GM23338 (cell line): ENCODE measurements at regions not wholly inside any gene's neighbourhood (a gene's known extent, or its start where the extent isn't known, plus 50 kb on each side); places are given as distances from the start of the nearest gene placed in this dataset.

Experiments used
- ATAC-seq: fragments of 200-7000 bp; cut with Tn5 transposase; 3 replicates; pipeline ENCODE4 v1.9.1; 2020
- DNase-seq: peaks from one replicate; pipeline ENCODE4 v3.0.0-alpha.2; 2015; ENCODE audit warnings: low spot score
- H2AFZ ChIP-seq: fragments of 200-600 bp; sonication (generic); 2 replicates; pipeline ENCODE4 v1.8.0; 2016; ENCODE audit warnings: antibody characterized with exemption, mild to moderate bottlenecking, moderate library complexity
- H3F3A ChIP-seq: fragments of 200-600 bp; sonication (generic); replicated peaks from 2 replicates; pipeline ENCODE4 v1.8.0; 2017; ENCODE audit warnings: antibody characterized with exemption, mixed run types, low read depth
- H3K27ac ChIP-seq: fragments of 200-600 bp; sonication (generic); 2 replicates; pipeline ENCODE4 v1.6.1; 2016; ENCODE audit warnings: low read depth
- H3K27me3 ChIP-seq: fragments of 200-600 bp; sonication (generic); 2 replicates; pipeline ENCODE4 v1.8.0; 2016; ENCODE audit warnings: mild to moderate bottlenecking, mixed run types, moderate library complexity; ENCODE audit not compliant: insufficient read depth
- H3K36me3 ChIP-seq: fragments of 200-600 bp; sonication (generic); 2 replicates; pipeline ENCODE4 v1.8.0; 2016; ENCODE audit warnings: mild to moderate bottlenecking; ENCODE audit not compliant: insufficient read depth
- H3K4me1 ChIP-seq: fragments of 200-600 bp; sonication (generic); 2 replicates; pipeline ENCODE4 v1.8.0; 2016; ENCODE audit warnings: mild to moderate bottlenecking, moderate library complexity; ENCODE audit not compliant: insufficient read depth
- H3K4me2 ChIP-seq: fragments of 200-600 bp; sonication (generic); 2 replicates; pipeline ENCODE4 v1.7.1; 2017; ENCODE audit warnings: mixed run types
- H3K4me3 ChIP-seq: fragments of 200-600 bp; sonication (generic); 2 replicates; pipeline ENCODE4 v1.6.1; 2016; ENCODE audit warnings: mixed run types
- H3K79me2 ChIP-seq: fragments of 200-600 bp; sonication (generic); replicated peaks from 2 replicates; pipeline ENCODE4 v1.8.0; 2017; ENCODE audit warnings: mild to moderate bottlenecking; ENCODE audit not compliant: insufficient read depth
- H3K9me2 ChIP-seq: fragments of 200-600 bp; sonication (generic); 2 replicates; pipeline ENCODE4 v1.8.0; 2017; ENCODE audit not compliant: insufficient read depth
- H4K20me1 ChIP-seq: fragments of 200-600 bp; sonication (generic); replicated peaks from 2 replicates; pipeline ENCODE4 v1.8.0; 2017; ENCODE audit warnings: mild to moderate bottlenecking; ENCODE audit not compliant: insufficient read depth
- H3K27ac Mint-ChIP-seq: 2 replicates; pipeline ENCODE4 v1.8.0; 2020; ENCODE audit warnings: inconsistent platforms, mild to moderate bottlenecking, moderate library complexity, mixed read lengths
- H3K27me3 Mint-ChIP-seq: 3 replicates; pipeline ENCODE4 v1.8.0; 2022; ENCODE audit warnings: low read depth, mild to moderate bottlenecking, moderate library complexity, mixed read lengths, inconsistent platforms; ENCODE audit not compliant: insufficient read depth, poor library complexity
- H3K36me3 Mint-ChIP-seq: 3 replicates; pipeline ENCODE4 v1.8.0; 2021; ENCODE audit warnings: low read depth, mild to moderate bottlenecking, inconsistent platforms, moderate library complexity, mixed read lengths
- H3K4me1 Mint-ChIP-seq: 3 replicates; pipeline ENCODE4 v1.8.0; 2020; ENCODE audit warnings: mild to moderate bottlenecking, inconsistent platforms, mixed read lengths
- H3K4me3 Mint-ChIP-seq: 3 replicates; pipeline ENCODE4 v1.8.0; 2021; ENCODE audit warnings: moderate library complexity, mild to moderate bottlenecking, inconsistent platforms, mixed read lengths
- H3K9me3 Mint-ChIP-seq: 3 replicates; pipeline ENCODE4 v1.8.0; 2020; ENCODE audit warnings: moderate library complexity, mild to moderate bottlenecking, inconsistent platforms, mixed read lengths
- CREB1 ChIP-seq: fragments of 250-450 bp; sonication (Bioruptor Pico); IDR thresholded peaks from 2 replicates; pipeline ENCODE4 v1.5.0; 2020; ENCODE audit warnings: low read depth, mild to moderate bottlenecking, moderate library complexity
- EZH2phosphoT487 ChIP-seq: fragments of 200-600 bp; sonication (generic); IDR thresholded peaks from one replicate; pipeline ENCODE4 v1.8.1; 2018; ENCODE audit warnings: antibody characterized with exemption; ENCODE audit not compliant: unreplicated experiment
- STAT1 ChIP-seq: IDR thresholded peaks from one replicate; pipeline ENCODE4 v1.6.1; 2016; ENCODE audit warnings: antibody characterized with exemption; ENCODE audit not compliant: unreplicated experiment
- ZNF114 ChIP-seq: fragments of 250-450 bp; sonication (Bioruptor Pico); IDR thresholded peaks from 2 replicates; pipeline ENCODE4 v1.5.0; 2020; ENCODE audit warnings: mild to moderate bottlenecking, moderate library complexity
- ZNF462 ChIP-seq: fragments of 250-450 bp; sonication (Bioruptor Pico); IDR thresholded peaks from 2 replicates; pipeline ENCODE4 v1.5.0; 2020; ENCODE audit warnings: mild to moderate bottlenecking, moderate library complexity
- TF ChIP-seq, protein P1 (sequence below), 2 experiments: fragments of 200-600 bp in 1 of 2; sonication (generic) in 1 of 2; conservative IDR thresholded peaks; 2 replicates each; pipeline versions ENCODE4 v1.5.1 to v1.6.1; 2016 to 2017; ENCODE audit warnings: antibody characterized with exemption in 2 of 2, low read depth in 2 of 2, mild to moderate bottlenecking in 2 of 2, moderate library complexity in 1 of 2
- TF ChIP-seq, protein P2 (sequence below): IDR thresholded peaks from one replicate; pipeline ENCODE4 v1.6.1; 2018; ENCODE audit warnings: antibody characterized with exemption; ENCODE audit not compliant: unreplicated experiment
- TF ChIP-seq, protein P3 (sequence below): IDR thresholded peaks from 2 replicates; pipeline ENCODE4 v1.6.1; 2016; ENCODE audit warnings: antibody characterized with exemption

DNA sequence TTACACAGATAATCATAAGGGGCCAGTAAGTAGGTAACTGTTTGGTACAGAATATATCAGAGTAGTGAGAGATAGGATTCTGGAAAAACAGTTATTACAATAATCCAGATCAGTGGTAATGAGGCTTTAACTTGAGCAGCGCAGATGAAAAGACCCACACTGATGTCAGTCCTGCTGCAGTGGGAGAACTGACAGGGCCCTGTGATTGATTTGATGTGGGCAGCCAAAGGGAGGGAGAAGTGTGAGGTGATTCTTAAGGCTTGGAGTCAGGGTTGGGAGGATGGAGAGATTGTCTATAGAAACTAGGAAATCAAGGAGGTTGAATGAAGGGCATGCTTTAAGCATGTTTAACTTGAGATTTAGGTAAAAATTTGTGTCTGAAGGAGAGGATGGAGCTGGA lies 161.4 kb downstream of the VSIG4 start:
- no peak overlapping the region for H3K27ac Mint-ChIP-seq
- H3K36me3 Mint-ChIP-seq: no peaks in the 10 kb centered on the region
- ATAC-seq: no peak
- Histone ChIP-seq H3K4me2 (no peak overlapping the region), H3K36me3 (no peaks in the 10 kb centered on the region), H4K20me1 (no peaks in the 10 kb centered on the region), H3F3A (no peaks in the 10 kb centered on the region), H3K4me3 (no peak overlapping the region), H3K27ac (no peak overlapping the region), H3K27me3 (no peaks in the 10 kb centered on the region), H2AFZ (no peak overlapping the region), H3K79me2 (no peaks in the 10 kb centered on the region), H3K4me1 (no peaks in the 10 kb centered on the region), H3K9me2 (no peaks in the 10 kb centered on the region)
- no peaks in the 10 kb centered on the region for H3K4me1 Mint-ChIP-seq
- TF ChIP-seq STAT1: no peak
- TF ChIP-seq, protein P1, sequence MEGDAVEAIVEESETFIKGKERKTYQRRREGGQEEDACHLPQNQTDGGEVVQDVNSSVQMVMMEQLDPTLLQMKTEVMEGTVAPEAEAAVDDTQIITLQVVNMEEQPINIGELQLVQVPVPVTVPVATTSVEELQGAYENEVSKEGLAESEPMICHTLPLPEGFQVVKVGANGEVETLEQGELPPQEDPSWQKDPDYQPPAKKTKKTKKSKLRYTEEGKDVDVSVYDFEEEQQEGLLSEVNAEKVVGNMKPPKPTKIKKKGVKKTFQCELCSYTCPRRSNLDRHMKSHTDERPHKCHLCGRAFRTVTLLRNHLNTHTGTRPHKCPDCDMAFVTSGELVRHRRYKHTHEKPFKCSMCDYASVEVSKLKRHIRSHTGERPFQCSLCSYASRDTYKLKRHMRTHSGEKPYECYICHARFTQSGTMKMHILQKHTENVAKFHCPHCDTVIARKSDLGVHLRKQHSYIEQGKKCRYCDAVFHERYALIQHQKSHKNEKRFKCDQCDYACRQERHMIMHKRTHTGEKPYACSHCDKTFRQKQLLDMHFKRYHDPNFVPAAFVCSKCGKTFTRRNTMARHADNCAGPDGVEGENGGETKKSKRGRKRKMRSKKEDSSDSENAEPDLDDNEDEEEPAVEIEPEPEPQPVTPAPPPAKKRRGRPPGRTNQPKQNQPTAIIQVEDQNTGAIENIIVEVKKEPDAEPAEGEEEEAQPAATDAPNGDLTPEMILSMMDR (conservative IDR thresholded peaks at IDR 0.05; ENCODE audit: low read depth in 2 of 2): no peak
- TF ChIP-seq, protein P2, sequence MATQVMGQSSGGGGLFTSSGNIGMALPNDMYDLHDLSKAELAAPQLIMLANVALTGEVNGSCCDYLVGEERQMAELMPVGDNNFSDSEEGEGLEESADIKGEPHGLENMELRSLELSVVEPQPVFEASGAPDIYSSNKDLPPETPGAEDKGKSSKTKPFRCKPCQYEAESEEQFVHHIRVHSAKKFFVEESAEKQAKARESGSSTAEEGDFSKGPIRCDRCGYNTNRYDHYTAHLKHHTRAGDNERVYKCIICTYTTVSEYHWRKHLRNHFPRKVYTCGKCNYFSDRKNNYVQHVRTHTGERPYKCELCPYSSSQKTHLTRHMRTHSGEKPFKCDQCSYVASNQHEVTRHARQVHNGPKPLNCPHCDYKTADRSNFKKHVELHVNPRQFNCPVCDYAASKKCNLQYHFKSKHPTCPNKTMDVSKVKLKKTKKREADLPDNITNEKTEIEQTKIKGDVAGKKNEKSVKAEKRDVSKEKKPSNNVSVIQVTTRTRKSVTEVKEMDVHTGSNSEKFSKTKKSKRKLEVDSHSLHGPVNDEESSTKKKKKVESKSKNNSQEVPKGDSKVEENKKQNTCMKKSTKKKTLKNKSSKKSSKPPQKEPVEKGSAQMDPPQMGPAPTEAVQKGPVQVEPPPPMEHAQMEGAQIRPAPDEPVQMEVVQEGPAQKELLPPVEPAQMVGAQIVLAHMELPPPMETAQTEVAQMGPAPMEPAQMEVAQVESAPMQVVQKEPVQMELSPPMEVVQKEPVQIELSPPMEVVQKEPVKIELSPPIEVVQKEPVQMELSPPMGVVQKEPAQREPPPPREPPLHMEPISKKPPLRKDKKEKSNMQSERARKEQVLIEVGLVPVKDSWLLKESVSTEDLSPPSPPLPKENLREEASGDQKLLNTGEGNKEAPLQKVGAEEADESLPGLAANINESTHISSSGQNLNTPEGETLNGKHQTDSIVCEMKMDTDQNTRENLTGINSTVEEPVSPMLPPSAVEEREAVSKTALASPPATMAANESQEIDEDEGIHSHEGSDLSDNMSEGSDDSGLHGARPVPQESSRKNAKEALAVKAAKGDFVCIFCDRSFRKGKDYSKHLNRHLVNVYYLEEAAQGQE: no peak
- TF ChIP-seq CREB1: no peak
- TF ChIP-seq EZH2phosphoT487: no peak
- TF ChIP-seq, protein P3, sequence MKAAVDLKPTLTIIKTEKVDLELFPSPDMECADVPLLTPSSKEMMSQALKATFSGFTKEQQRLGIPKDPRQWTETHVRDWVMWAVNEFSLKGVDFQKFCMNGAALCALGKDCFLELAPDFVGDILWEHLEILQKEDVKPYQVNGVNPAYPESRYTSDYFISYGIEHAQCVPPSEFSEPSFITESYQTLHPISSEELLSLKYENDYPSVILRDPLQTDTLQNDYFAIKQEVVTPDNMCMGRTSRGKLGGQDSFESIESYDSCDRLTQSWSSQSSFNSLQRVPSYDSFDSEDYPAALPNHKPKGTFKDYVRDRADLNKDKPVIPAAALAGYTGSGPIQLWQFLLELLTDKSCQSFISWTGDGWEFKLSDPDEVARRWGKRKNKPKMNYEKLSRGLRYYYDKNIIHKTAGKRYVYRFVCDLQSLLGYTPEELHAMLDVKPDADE: no peak
- no peak for DNase-seq
- H3K4me3 Mint-ChIP-seq: no peak overlapping the region
- peaks cover 4% of the 10 kb centered on the region for H3K27me3 Mint-ChIP-seq
- H3K9me3 Mint-ChIP-seq: no peaks in the 10 kb centered on the region; the same call in 1 of the 3 replicates

GRCh38 chrX:65877953-65878352 lies 161.9 kb downstream of the VSIG4 start:
- H3K27me3 Mint-ChIP-seq: peaks cover 4% of the 10 kb centered on the region
- no peak overlapping the region for H3K27ac Mint-ChIP-seq
- H3K9me2 ChIP-seq: no peaks in the 10 kb centered on the region
- H4K20me1 ChIP-seq: no peaks in the 10 kb centered on the region
- H2AFZ ChIP-seq: no peak overlapping the region
- H3K79me2 ChIP-seq: no peaks in the 10 kb centered on the region
- H3K36me3 ChIP-seq: no peaks in the 10 kb centered on the region
- no peaks in the 10 kb centered on the region for H3K27me3 ChIP-seq
- H3F3A ChIP-seq: no peaks in the 10 kb centered on the region
- ATAC-seq (no peak), DNase-seq (no peak)
- H3K4me1 ChIP-seq: no peaks in the 10 kb centered on the region
- H3K36me3 Mint-ChIP-seq: no peaks in the 10 kb centered on the region
- H3K4me3 ChIP-seq: no peak overlapping the region
- H3K4me3 Mint-ChIP-seq: no peak overlapping the region
- H3K27ac ChIP-seq: no peak overlapping the region
- no peaks in the 10 kb centered on the region for H3K4me1 Mint-ChIP-seq
- no peak overlapping the region for H3K4me2 ChIP-seq
- no peaks in the 10 kb centered on the region; the same call in 1 of the 3 replicates for H3K9me3 Mint-ChIP-seq
- TF ChIP-seq ZNF114 (no peak), ZNF462 (CRISPR knock-in tag) (no peak)
